ENCODE measurements at regions not wholly inside any gene's neighbourhood (a gene's known extent, or its start where the extent isn't known, plus 50 kb on each side); places are given as distances from the start of the nearest gene placed in this dataset.

DNA sequence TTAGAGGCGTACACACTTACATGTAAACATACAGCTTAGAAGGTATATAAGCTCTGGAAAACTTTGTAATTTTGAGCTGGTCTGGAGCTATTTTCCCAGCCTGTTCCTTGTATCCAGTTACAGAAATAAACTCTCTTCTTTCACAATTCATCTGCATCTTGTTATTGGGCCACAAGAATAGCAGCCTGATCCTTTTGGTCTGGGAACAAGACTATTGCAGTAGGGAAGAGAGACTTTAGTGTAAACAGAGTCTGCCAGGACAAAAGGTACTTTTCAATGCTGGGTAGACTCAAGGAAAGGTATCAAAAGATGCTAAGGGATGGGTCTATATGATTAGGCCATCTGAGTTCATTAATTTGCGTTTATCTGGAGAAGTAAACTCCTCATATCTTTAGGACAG lies 728.3 kb downstream of the TYW1 start:
- TF ChIP-seq, protein P1, sequence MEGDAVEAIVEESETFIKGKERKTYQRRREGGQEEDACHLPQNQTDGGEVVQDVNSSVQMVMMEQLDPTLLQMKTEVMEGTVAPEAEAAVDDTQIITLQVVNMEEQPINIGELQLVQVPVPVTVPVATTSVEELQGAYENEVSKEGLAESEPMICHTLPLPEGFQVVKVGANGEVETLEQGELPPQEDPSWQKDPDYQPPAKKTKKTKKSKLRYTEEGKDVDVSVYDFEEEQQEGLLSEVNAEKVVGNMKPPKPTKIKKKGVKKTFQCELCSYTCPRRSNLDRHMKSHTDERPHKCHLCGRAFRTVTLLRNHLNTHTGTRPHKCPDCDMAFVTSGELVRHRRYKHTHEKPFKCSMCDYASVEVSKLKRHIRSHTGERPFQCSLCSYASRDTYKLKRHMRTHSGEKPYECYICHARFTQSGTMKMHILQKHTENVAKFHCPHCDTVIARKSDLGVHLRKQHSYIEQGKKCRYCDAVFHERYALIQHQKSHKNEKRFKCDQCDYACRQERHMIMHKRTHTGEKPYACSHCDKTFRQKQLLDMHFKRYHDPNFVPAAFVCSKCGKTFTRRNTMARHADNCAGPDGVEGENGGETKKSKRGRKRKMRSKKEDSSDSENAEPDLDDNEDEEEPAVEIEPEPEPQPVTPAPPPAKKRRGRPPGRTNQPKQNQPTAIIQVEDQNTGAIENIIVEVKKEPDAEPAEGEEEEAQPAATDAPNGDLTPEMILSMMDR (IDR thresholded peaks at IDR 0.05; ENCODE audit: low read depth, low read length, missing control alignments) = no peak
- in situ Hi-C loops (cut with HindIII; ENCODE audit: low pct_ligation_motif_present, low sequenced_read_pairs) = no loop called here
- Histone ChIP-seq H3K36me3 (replicated peaks) (no peaks in the 10 kb centered on the region), H3K27ac (no peak overlapping the region), H3K4me3 (ENCODE audit: low read depth, low read length) (no peak overlapping the region), H3K27me3 (replicated peaks) (no peaks in the 10 kb centered on the region)
- DNase-seq = no peak

DNA sequence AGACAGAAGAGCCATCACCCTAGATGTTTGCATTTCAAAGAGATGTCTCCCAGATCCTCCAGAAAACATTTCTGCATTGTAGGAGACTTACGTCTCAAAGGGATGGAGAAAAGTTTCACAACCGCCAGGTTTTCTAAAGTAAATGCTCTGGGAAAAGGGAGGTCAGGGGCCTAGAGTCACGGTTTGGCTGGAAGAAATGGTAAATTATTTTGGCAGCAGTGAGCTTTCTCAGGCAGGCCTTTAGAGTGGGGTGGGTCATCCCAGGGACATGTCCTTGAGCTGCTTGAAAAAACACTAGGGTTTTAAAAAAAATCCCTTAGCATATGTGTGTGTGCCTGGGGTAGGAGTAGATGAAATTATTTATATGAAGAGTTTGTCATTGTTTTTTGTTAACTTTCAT lies 728.8 kb downstream of the TYW1 start:
- Histone ChIP-seq H3K36me3 (replicated peaks) (no peaks in the 10 kb centered on the region), H3K4me3 (ENCODE audit: low read depth, low read length) (no peak overlapping the region), H3K27me3 (replicated peaks) (no peaks in the 10 kb centered on the region), H3K27ac (no peak overlapping the region)
- TF ChIP-seq, protein P1 (IDR thresholded peaks at IDR 0.05; ENCODE audit: low read depth, low read length, missing control alignments) = no peak
- in situ Hi-C loops (cut with HindIII; ENCODE audit: low pct_ligation_motif_present, low sequenced_read_pairs) = no loop called here
- DNase-seq = no peak

DNA sequence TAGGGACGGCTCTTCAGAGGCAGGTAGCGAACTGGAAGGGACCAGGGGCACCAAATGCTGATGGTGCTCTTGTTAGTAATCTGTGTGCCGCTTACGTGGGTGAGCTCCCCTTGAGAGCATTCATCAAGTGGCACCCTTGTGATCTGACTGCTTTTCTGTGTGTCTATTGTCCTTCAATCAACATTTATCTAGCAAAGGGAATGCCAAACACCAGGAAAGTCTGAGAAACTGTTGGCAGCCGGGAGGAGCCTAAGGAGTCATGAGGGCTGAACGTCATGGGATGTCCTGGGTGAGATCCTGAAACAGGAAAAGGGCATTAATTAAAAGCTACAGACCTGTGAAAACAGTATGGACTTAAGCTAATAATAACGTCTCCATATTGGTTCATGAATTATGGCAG lies 733.1 kb downstream of the TYW1 start:
- in situ Hi-C loops (cut with HindIII; ENCODE audit: low pct_ligation_motif_present, low sequenced_read_pairs) = no loop called here
- no peak for DNase-seq
- H3K27ac ChIP-seq = no peak overlapping the region
- no peak overlapping the region for H3K4me3 ChIP-seq (ENCODE audit: low read depth, low read length)
- H3K27me3 ChIP-seq (replicated peaks) = no peaks in the 10 kb centered on the region
- TF ChIP-seq, protein P1 (IDR thresholded peaks at IDR 0.05; ENCODE audit: low read depth, low read length, missing control alignments) = no peak
- H3K36me3 ChIP-seq (replicated peaks) = no peaks in the 10 kb centered on the region

DNA sequence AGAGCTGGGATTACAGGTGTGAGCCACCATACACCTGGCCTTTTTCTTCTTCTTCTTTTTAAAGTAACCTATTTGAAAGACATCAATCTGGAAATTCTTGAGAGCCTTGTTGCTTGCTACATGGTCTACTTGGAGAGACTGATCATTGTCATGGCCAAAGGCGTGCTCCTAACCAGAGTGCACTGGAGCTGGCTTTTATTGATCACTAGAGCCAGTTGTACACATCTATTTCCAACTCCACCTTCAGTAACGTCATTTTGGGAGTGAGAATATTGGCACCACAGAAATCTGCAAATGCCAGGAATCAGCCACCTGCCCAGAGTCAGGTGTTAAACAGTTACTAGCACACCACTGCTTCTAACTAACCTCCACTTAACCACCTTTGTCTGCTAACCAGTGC lies 735.1 kb downstream of the TYW1 start:
- DNase-seq = no peak
- Histone ChIP-seq H3K4me3 (ENCODE audit: low read depth, low read length) (no peak overlapping the region), H3K27ac (no peak overlapping the region), H3K27me3 (replicated peaks) (no peaks in the 10 kb centered on the region), H3K36me3 (replicated peaks) (no peaks in the 10 kb centered on the region)
- in situ Hi-C loops (cut with HindIII; ENCODE audit: low pct_ligation_motif_present, low sequenced_read_pairs) = no loop called here
- TF ChIP-seq, protein P1 (IDR thresholded peaks at IDR 0.05; ENCODE audit: low read depth, low read length, missing control alignments) = no peak

- Histone ChIP-seq H3K27ac (no peak overlapping the region), H3K4me3 (ENCODE audit: low read depth, low read length) (no peak overlapping the region), H3K27me3 (replicated peaks) (no peaks in the 10 kb centered on the region), H3K36me3 (replicated peaks) (no peaks in the 10 kb centered on the region)
- TF ChIP-seq, protein P1 (IDR thresholded peaks at IDR 0.05; ENCODE audit: low read depth, low read length, missing control alignments) = no peak
- in situ Hi-C loops (cut with HindIII; ENCODE audit: low pct_ligation_motif_present, low sequenced_read_pairs) = no loop called here
- no peak for DNase-seq
Observed at GRCh38 chr7:67732898-67733297, 736.3 kb downstream of the TYW1 start.

DNA sequence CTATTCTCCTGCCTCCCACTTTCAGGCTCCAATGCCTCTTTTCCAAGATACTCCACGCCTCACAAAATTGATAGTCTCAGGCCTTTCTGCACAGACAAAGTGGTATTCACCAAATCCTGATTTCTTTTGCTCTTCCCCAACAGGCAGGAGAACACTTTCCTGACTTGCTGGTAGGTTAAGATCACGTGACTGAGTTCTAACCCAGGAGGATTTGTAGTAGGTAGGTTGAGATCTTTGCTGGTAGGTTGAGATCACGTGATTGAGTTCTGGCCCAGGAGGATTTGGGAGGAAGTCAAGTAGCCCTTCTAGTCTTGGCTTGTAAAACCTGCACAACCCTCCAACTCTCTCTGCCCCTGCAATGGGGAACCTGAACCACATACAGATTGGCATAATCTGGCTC lies 741.5 kb downstream of the TYW1 start:
- Histone ChIP-seq H3K4me3 (ENCODE audit: low read depth, low read length) (no peak overlapping the region), H3K27ac (no peak overlapping the region), H3K36me3 (replicated peaks) (no peaks in the 10 kb centered on the region), H3K27me3 (replicated peaks) (no peaks in the 10 kb centered on the region)
- TF ChIP-seq, protein P1 (IDR thresholded peaks at IDR 0.05; ENCODE audit: low read depth, low read length, missing control alignments) = no peak
- no peak for DNase-seq
- in situ Hi-C loops (cut with HindIII; ENCODE audit: low pct_ligation_motif_present, low sequenced_read_pairs) = no loop called here
